Transverse colon (tissue), 4 donors: ENCODE measurements at regions not wholly inside any gene's neighbourhood (a gene's known extent, or its start where the extent isn't known, plus 50 kb on each side); places are given as distances from the start of the nearest gene placed in this dataset.

Experiments used
- DNase-seq: peaks from one replicate; pipeline ENCODE4 v3.0.0-alpha.2; 2019
- H3K27ac ChIP-seq, 4 donors: fragments of 200-600 bp; sonication (generic); 2 replicates each; pipeline ENCODE4 v1.5.1; 2016 to 2018; ENCODE audit warnings: inconsistent platforms in 4 of 4
- H3K27me3 ChIP-seq: fragments of 200-600 bp; sonication (generic); 2 replicates; pipeline ENCODE4 v1.5.1; 2017; ENCODE audit warnings: inconsistent platforms
- H3K36me3 ChIP-seq, 4 donors: fragments of 200-600 bp; sonication (generic); 2 replicates each; pipeline ENCODE4 v1.5.1; 2017 to 2019; ENCODE audit warnings: inconsistent platforms in 4 of 4
- H3K4me1 ChIP-seq, 4 donors: fragments of 200-600 bp; sonication (generic); 2 replicates each; pipeline ENCODE4 v1.5.1; 2017 to 2020; ENCODE audit warnings: inconsistent platforms in 4 of 4
- H3K4me3 ChIP-seq, 4 donors: fragments of 200-600 bp; sonication (generic); 1 replicate in 1 of 4; 2 replicates in 3 of 4; pipeline versions ENCODE4 v1.5.1 to v1.6.1; 2017 to 2019; ENCODE audit warnings: inconsistent platforms in 4 of 4
- H3K9me3 ChIP-seq, 2 donors: fragments of 200-600 bp; sonication (generic); 2 replicates each; pipeline ENCODE4 v1.5.1; 2017 to 2019; ENCODE audit warnings: inconsistent platforms in 2 of 2
- CTCF ChIP-seq, 5 experiments: fragments of 200-600 bp in 3 of 5; fragments of 450-650 bp in 2 of 5; sonication (generic) in 3 of 5; IDR thresholded peaks; 1 replicate in 2 of 5; 2 replicates in 3 of 5; pipeline ENCODE4 v1.5.1; 2016 to 2017; ENCODE audit warnings: antibody characterized with exemption in 5 of 5, inconsistent platforms in 3 of 5, mild to moderate bottlenecking in 2 of 5, moderate library complexity in 1 of 5
- EP300 ChIP-seq: sonication (generic); formaldehyde crosslinking; IDR thresholded peaks from one replicate; pipeline ENCODE4 v1.6.1; 2017; ENCODE audit warnings: antibody characterized with exemption, low read depth
- POLR2A ChIP-seq: fragments of 450-650 bp; IDR thresholded peaks from one replicate; pipeline ENCODE4 v1.6.1; 2016; ENCODE audit warnings: antibody characterized with exemption, mild to moderate bottlenecking, moderate library complexity
- POLR2AphosphoS5 ChIP-seq, 3 donors: sonication (generic); formaldehyde crosslinking; IDR thresholded peaks; one replicate each; pipeline ENCODE4 v1.6.1; 2016; ENCODE audit warnings: antibody characterized with exemption in 3 of 3
- WGBS, 2 donors: methylation state at CpG; one replicate each; pipeline ENCODE4 v1.1.5; 2018; ENCODE audit warnings: low coverage in 1 of 2; 5-methylcytosine and 5-hydroxymethylcytosine counted together
- in situ Hi-C, 4 donors: fragments of 200-750 bp; cut with MboI; loops; one replicate each; pipeline versions ENCODE4 v1.15.0 to v1.15.1; 2017; ENCODE audit warnings: low sequenced_read_pairs in 3 of 4, low pct_ligation_motif_present in 1 of 4, low pct_unique_long_range_greater_than_20kb in 1 of 4
- intact Hi-C: fragments of 100-400 bp; cut with DNase I; formaldehyde crosslinking; loops from one replicate; pipeline ENCODE4 v1.15.1; 2023; ENCODE audit warnings: low total_unique reads

- Histone ChIP-seq H3K36me3 (no peaks in the 10 kb centered on the region), H3K27ac (peak overlapping the region; percentile 57 to 76 (median 71)), H3K4me3 (no peak overlapping the region), H3K9me3 (no peaks in the 10 kb centered on the region), H3K4me1 (peaks cover 9 to 53% (median 21%) of the 10 kb centered on the region in 4 donors), H3K27me3 (no peaks in the 10 kb centered on the region)
- in situ Hi-C loops (no loop called here), intact Hi-C loops (no loop called here)
- WGBS, 2 donors = 71% methylated on average over 18 of the region's 18 CpGs; no CpG with 5 or more reads in 1 of the 2 donors
- DNase-seq = peak; percentile 33
- TF ChIP-seq EP300 (no peak), POLR2AphosphoS5 (IDR thresholded peaks at IDR 0.05) (peak in 1 of 3 donors; percentile 35), POLR2A (no peak)
Observed at GRCh38 chr12:123094349-123095077, 56.4 kb downstream of the PITPNM2 start.

- Histone ChIP-seq H3K4me3 (no peak overlapping the region), H3K27me3 (no peaks in the 10 kb centered on the region), H3K9me3 (no peaks in the 10 kb centered on the region), H3K4me1 (peaks cover 9 to 49% (median 20%) of the 10 kb centered on the region in 4 donors), H3K27ac (no peak overlapping the region), H3K36me3 (no peaks in the 10 kb centered on the region)
- 93% methylated on average over 3 to 4 of the region's 4 CpGs for WGBS, 2 donors
- TF ChIP-seq CTCF (IDR thresholded peaks at IDR 0.05) (no peak), EP300 (no peak), POLR2AphosphoS5 (IDR thresholded peaks at IDR 0.05) (no peak), POLR2A (no peak)
- in situ Hi-C loops = no loop called here
- intact Hi-C loops = no loop called here
- no peak for DNase-seq
Observed at GRCh38 chr12:123092866-123093265, 58.0 kb downstream of the PITPNM2 start.

- intact Hi-C loops = no loop called here
- Histone ChIP-seq H3K27ac (peak overlapping the region in 1 of 4 donors; percentile 13), H3K9me3 (no peaks in the 10 kb centered on the region), H3K4me1 (peaks cover 9 to 36% (median 18%) of the 10 kb centered on the region in 4 donors), H3K27me3 (no peaks in the 10 kb centered on the region), H3K36me3 (no peaks in the 10 kb centered on the region), H3K4me3 (no peak overlapping the region)
- in situ Hi-C loops = no loop called here
- TF ChIP-seq POLR2AphosphoS5 (IDR thresholded peaks at IDR 0.05) (no peak), EP300 (no peak), POLR2A (no peak), CTCF (IDR thresholded peaks at IDR 0.05) (no peak)
- DNase-seq = no peak
- whole genome bisulfite sequencing, 2 donors = 96% methylated on average over 8 of the region's 8 CpGs; no CpG with 5 or more reads in 1 of the 2 donors
Observed at GRCh38 chr12:123091230-123092150, 59.4 kb downstream of the PITPNM2 start.

GRCh38 chr12:123089631-123090353, 61.1 kb downstream of the PITPNM2 start:
- WGBS, 2 donors = 67 to 83% methylated on average over 2 of the region's 2 CpGs
- DNase-seq = no peak
- Histone ChIP-seq H3K27ac (peak overlapping the region in 2 of 4 donors; percentile 15 to 18), H3K4me3 (no peak overlapping the region), H3K27me3 (no peaks in the 10 kb centered on the region), H3K9me3 (no peaks in the 10 kb centered on the region), H3K36me3 (no peaks in the 10 kb centered on the region), H3K4me1 (peaks cover 0 to 26% (median 7%) of the 10 kb centered on the region in 4 donors)
- no peak for TF ChIP-seq POLR2AphosphoS5 (IDR thresholded peaks at IDR 0.05)
- no peak for TF ChIP-seq CTCF (IDR thresholded peaks at IDR 0.05)
- no peak for TF ChIP-seq EP300
- intact Hi-C loops (no loop called here), in situ Hi-C loops (no loop called here)
